ENCODE measurements at regions not wholly inside any gene's neighbourhood (a gene's known extent, or its start where the extent isn't known, plus 50 kb on each side); places are given as distances from the start of the nearest gene placed in this dataset.

- in situ Hi-C loops (cut with MboI; ENCODE audit: low pct_unique_long_range_greater_than_20kb, low sequenced_read_pairs, unreplicated experiment): no loop called here
- DNase-seq (ENCODE audit: low spot score): no peak
Measured at GRCh38 chr10:123303581-123304337, 149.6 kb downstream of the BUB3 start.

GRCh38 chr10:123305671-123306070 lies 151.5 kb downstream of the BUB3 start:
- no peak for DNase-seq (ENCODE audit: low spot score)
- TF ChIP-seq CTCF (IDR thresholded peaks at IDR 0.05; ENCODE audit: extremely low read depth, insufficient read depth, missing control alignments): no peak
- in situ Hi-C loops (cut with MboI; ENCODE audit: low pct_unique_long_range_greater_than_20kb, low sequenced_read_pairs, unreplicated experiment): no loop called here

More at GRCh38 chr10:123303581-123304337, 149.6 kb downstream of the BUB3 start:
- TF ChIP-seq CTCF (IDR thresholded peaks at IDR 0.05; ENCODE audit: extremely low read depth, insufficient read depth, missing control alignments): no peak

- in situ Hi-C loops (cut with MboI; ENCODE audit: low pct_unique_long_range_greater_than_20kb, low sequenced_read_pairs, unreplicated experiment): no loop called here
Measured at GRCh38 chr10:123306290-123306689, 152.1 kb downstream of the BUB3 start.

GRCh38 chr10:123309731-123310130 lies 155.5 kb downstream of the BUB3 start:
- no peak for DNase-seq (ENCODE audit: low spot score)
- in situ Hi-C loops (cut with MboI; ENCODE audit: low pct_unique_long_range_greater_than_20kb, low sequenced_read_pairs, unreplicated experiment): no loop called here
- no peak for TF ChIP-seq CTCF (IDR thresholded peaks at IDR 0.05; ENCODE audit: extremely low read depth, insufficient read depth, missing control alignments)

More at GRCh38 chr10:123306290-123306689, 152.1 kb downstream of the BUB3 start:
- DNase-seq (ENCODE audit: low spot score): no peak
- no peak for TF ChIP-seq CTCF (IDR thresholded peaks at IDR 0.05; ENCODE audit: extremely low read depth, insufficient read depth, missing control alignments)

GRCh38 chr10:123316776-123317175 lies 162.6 kb downstream of the BUB3 start:
- DNase-seq (ENCODE audit: low spot score): no peak
- in situ Hi-C loops (cut with MboI; ENCODE audit: low pct_unique_long_range_greater_than_20kb, low sequenced_read_pairs, unreplicated experiment): no loop called here
- TF ChIP-seq CTCF (IDR thresholded peaks at IDR 0.05; ENCODE audit: extremely low read depth, insufficient read depth, missing control alignments): no peak

GRCh38 chr10:123318516-123318915 lies 164.3 kb downstream of the BUB3 start:
- no peak for TF ChIP-seq CTCF (IDR thresholded peaks at IDR 0.05; ENCODE audit: extremely low read depth, insufficient read depth, missing control alignments)
- DNase-seq (ENCODE audit: low spot score): no peak
- in situ Hi-C loops (cut with MboI; ENCODE audit: low pct_unique_long_range_greater_than_20kb, low sequenced_read_pairs, unreplicated experiment): no loop called here
